Progenitor cell of endocrine pancreas (in vitro differentiated cells): ENCODE measurements at regions not wholly inside any gene's neighbourhood (a gene's known extent, or its start where the extent isn't known, plus 50 kb on each side); places are given as distances from the start of the nearest gene placed in this dataset.

Source experiments
- DNase-seq: peaks from one replicate; pipeline ENCODE4 v3.0.0; 2021; ENCODE audit warnings: low spot score; ENCODE audit not compliant: unreplicated experiment
- H3K27ac Mint-ChIP-seq: 2 replicates; pipeline ENCODE4 v1.8.0; 2021; ENCODE audit warnings: mild to moderate bottlenecking, moderate library complexity, mixed read lengths
- H3K27me3 Mint-ChIP-seq: 2 replicates; pipeline ENCODE4 v1.8.0; 2021; ENCODE audit warnings: mixed read lengths
- H3K36me3 Mint-ChIP-seq: 2 replicates; pipeline ENCODE4 v1.8.0; 2022; ENCODE audit warnings: mixed read lengths; ENCODE audit not compliant: insufficient read depth
- H3K4me1 Mint-ChIP-seq: 2 replicates; pipeline ENCODE4 v1.8.0; 2021; ENCODE audit warnings: low read depth, mixed read lengths
- H3K4me3 Mint-ChIP-seq: 2 replicates; pipeline ENCODE4 v1.8.0; 2021; ENCODE audit warnings: low read depth, mild to moderate bottlenecking, moderate library complexity, mixed read lengths
- H3K9me3 Mint-ChIP-seq: 2 replicates; pipeline ENCODE4 v1.8.0; 2021; ENCODE audit warnings: low read depth, mixed read lengths
- CTCF ChIP-seq: fragments of 200-600 bp; sonication (generic); IDR thresholded peaks from one replicate; pipeline ENCODE4 v1.5.0; 2021; ENCODE audit warnings: antibody characterized with exemption, mild to moderate bottlenecking; ENCODE audit not compliant: unreplicated experiment

GRCh38 chr3:153287017-153287416, 125.0 kb downstream of the RAP2B start:
- Mint-ChIP-seq H3K9me3 (no peaks in the 10 kb centered on the region), H3K4me1 (no peaks in the 10 kb centered on the region), H3K27me3 (no peaks in the 10 kb centered on the region), H3K4me3 (no peak overlapping the region), H3K27ac (no peak overlapping the region), H3K36me3 (no peaks in the 10 kb centered on the region)
- no peak for TF ChIP-seq CTCF
- no peak for DNase-seq

- Mint-ChIP-seq H3K36me3 (no peaks in the 10 kb centered on the region), H3K9me3 (no peaks in the 10 kb centered on the region), H3K4me3 (no peak overlapping the region), H3K4me1 (no peaks in the 10 kb centered on the region), H3K27ac (no peak overlapping the region), H3K27me3 (no peaks in the 10 kb centered on the region)
- TF ChIP-seq CTCF: no peak
- no peak for DNase-seq
These were observed 127.3 kb downstream of the RAP2B start for GRCh38 chr3:153289334-153289808.

- Mint-ChIP-seq H3K9me3 (no peaks in the 10 kb centered on the region), H3K4me1 (no peaks in the 10 kb centered on the region), H3K4me3 (no peak overlapping the region), H3K27ac (no peak overlapping the region), H3K27me3 (no peaks in the 10 kb centered on the region), H3K36me3 (no peaks in the 10 kb centered on the region)
- no peak for TF ChIP-seq CTCF
- DNase-seq: no peak
These were observed 128.4 kb downstream of the RAP2B start for GRCh38 chr3:153290268-153291015.

- Mint-ChIP-seq H3K4me3 (no peak overlapping the region), H3K36me3 (no peaks in the 10 kb centered on the region), H3K9me3 (no peaks in the 10 kb centered on the region), H3K27me3 (no peaks in the 10 kb centered on the region), H3K4me1 (no peaks in the 10 kb centered on the region), H3K27ac (no peak overlapping the region)
- DNase-seq: no peak
- TF ChIP-seq CTCF: peak; percentile 51
These were observed 129.1 kb downstream of the RAP2B start for GRCh38 chr3:153291059-153291685.

GRCh38 chr3:153293265-153293664, 131.2 kb downstream of the RAP2B start:
- no peaks in the 10 kb centered on the region for H3K9me3 Mint-ChIP-seq

More at GRCh38 chr3:153293265-153293664, 131.2 kb downstream of the RAP2B start:
- TF ChIP-seq CTCF: no peak
- no peak for DNase-seq
- H3K4me1 Mint-ChIP-seq: no peaks in the 10 kb centered on the region
- no peaks in the 10 kb centered on the region for H3K27me3 Mint-ChIP-seq
- H3K27ac Mint-ChIP-seq: no peak overlapping the region
- H3K4me3 Mint-ChIP-seq: no peak overlapping the region
- H3K36me3 Mint-ChIP-seq: no peaks in the 10 kb centered on the region
